COLO829 (cell line): ENCODE measurements at regions not wholly inside any gene's neighbourhood (a gene's known extent, or its start where the extent isn't known, plus 50 kb on each side); places are given as distances from the start of the nearest gene placed in this dataset.
A peak's percentile ranks its signal among the peaks of the same experiment; 100 is the strongest.

ENCODE experiments used
- DNase-seq: peaks from one replicate; pipeline ENCODE4 v3.0.0; 2012; ENCODE audit warnings: low spot score

DNA sequence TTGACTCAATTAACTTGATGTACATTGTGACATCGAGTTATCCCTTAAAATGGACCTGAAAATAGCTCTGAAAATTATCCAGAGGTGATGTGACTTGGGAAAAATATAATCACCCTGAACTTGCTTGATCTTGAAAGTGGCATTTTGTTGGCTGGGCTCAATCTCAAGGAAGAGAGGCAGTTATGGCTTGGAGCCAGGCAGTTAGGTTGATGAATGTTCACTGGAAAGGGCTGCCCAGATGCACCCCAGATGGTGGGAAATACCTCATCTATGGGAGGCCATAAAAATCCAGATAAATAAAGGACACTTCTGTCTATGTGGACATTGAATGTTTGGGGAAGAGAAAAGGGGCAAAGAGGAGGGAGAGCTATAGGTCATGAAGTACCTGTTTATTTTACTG is 55.7 kb upstream of the OR5AN1 start:
- no peak for DNase-seq

DNA sequence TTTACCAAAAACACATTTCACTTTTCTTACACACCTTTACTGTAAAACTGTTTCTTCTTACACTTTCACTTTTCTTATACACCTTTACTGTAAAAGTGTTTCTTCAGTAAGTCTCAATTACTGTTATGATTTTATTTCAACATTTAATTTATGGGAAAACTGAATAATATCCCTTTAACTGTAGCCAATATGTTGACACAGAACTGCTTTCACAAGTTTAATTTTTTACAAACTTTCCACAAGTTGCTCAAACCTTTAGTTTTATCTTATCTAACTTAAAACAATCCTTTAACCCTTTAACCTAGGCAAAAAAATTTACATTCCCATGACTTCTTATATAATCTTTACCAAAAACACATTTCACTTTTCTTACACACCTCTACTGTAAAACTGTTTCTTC is 63.3 kb upstream of the OR5AN1 start:
- no peak for DNase-seq

- no peak for DNase-seq
These were observed 66.1 kb upstream of the OR5AN1 start for GRCh38 chr11:59292611-59293010.

GRCh38 chr11:59291228-59291627 is 67.5 kb upstream of the OR5AN1 start:
- no peak for DNase-seq

- DNase-seq, result no peak
These were observed 69.1 kb upstream of the OR5AN1 start for GRCh38 chr11:59289356-59290181.

DNA sequence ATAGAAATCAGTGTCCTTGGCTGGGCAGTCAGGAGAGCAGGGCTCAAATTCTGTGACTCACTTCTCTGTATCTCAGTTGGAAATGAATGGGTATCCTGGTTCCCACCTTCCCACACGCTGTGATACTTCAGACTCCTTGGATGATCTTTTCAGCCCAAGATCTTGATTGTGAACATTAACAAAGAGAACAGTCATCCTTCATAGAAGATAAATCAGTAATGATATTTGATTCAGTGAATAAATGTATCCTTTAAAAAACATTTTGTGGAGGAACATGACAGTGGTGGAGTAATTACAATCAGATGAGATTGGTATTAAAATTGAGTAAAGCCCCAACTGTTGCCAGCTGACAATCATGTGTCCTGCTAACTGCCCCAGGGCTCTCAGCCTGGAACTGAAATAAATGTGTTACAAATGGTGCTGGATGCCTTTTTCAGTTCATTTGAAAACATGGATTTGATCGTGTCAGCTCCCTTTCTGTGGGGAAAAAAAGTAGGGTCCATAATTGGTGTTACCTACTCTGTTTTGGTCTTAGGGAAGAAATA is 72.9 kb upstream of the OR5AN1 start:
- DNase-seq, result peak; percentile 69

- DNase-seq, result no peak
These were observed 72.0 kb upstream of the MPEG1 start for GRCh38 chr11:59284773-59285129.

DNA sequence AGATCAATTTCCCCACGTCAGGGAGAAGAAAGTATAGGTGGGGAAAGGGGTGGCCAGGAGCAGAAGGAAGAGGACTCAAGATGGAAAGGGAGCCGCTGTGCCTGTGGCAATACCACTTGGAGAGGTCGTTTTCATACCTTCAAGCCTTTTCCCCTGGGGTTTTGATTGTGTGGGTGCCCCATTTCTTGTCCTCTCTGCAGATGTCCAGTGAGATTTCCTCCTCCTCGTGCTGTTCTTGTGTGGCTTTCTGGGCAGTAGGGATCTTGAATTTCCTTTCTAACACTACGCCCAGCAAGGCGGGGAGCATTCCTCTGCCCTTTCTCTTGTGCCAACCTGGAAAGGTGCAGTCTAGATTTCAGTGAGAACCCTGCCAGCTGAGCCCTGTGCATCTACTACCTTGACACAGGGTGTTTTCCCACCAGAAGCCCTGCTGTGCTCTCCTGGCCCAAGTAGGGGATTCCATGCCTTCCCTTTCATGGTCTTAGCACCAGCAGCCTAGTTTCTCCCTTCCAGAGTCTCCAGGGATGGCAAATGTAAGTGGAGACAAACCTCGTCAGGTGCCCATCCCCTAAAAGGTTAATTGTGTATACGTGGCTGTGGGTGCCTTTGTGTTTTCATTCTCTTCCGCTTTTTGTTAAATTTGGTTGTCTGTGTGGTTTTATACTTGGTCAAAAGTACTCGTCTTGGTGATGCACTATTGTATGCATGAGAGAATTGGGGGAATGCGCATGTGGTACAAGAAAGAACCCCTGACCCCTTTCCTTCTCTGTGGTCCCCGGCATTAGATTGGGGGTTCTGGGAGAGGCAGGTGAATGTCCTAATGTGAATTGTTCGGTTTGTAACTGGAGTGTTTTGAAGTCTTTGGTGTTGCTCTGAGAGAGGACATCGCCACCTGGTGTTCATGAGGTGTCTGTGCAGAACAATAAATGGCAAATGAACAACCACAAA is 71.4 kb upstream of the MPEG1 start:
- peak; percentile 59 for DNase-seq

DNA sequence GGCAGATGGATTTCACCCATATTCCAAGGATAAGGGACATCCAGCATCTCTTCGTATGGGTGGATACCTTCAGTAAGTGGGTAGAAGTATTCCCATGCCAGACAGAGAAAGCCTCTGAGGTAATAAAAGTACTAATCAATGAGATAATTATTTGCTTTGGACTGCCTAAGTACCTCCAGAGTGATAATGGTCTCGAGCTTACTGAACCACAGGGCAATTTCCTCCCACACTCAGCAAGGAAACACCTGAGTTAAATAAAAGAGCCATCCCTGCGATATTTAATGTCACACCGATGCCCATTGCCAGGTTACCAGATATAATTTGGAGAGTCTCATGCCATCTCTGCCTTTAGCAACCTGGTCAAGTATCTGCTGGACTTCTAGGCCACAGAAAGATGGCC is 70.6 kb upstream of the MPEG1 start:
- DNase-seq, result no peak

GRCh38 chr11:59281177-59281576 is 68.5 kb upstream of the MPEG1 start:
- DNase-seq, result no peak

- DNase-seq, result no peak
These were observed 60.7 kb upstream of the MPEG1 start for GRCh38 chr11:59273373-59273841.

- no peak for DNase-seq
These were observed 60.1 kb upstream of the MPEG1 start for GRCh38 chr11:59272771-59273372.

DNA sequence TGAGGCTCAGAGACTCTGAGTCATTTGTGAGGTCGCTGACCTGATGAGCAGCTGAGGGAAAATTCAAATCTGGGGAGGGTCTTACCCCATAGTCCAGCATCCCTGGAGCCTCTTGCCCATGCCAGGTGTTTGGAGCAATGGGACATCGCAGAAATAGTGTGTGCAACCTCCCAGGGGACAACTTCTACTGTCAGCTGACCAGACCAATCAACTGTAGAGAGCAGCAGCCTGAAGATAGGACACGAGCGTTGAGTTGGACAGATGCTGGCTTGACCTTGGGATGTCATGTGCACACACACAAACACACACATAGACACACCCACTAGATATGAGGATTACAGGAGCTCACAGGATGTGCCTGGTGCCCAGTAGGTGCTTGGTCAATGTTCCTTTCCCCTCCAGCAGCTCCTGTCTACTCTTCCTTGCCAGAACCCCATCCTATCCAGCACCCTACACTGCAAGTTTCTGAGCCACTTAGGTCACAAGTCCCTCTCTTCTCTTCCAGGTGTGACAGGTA is 59.1 kb upstream of the MPEG1 start:
- no peak for DNase-seq

- DNase-seq, result no peak
These were observed 58.6 kb upstream of the MPEG1 start for GRCh38 chr11:59271247-59271755.

DNA sequence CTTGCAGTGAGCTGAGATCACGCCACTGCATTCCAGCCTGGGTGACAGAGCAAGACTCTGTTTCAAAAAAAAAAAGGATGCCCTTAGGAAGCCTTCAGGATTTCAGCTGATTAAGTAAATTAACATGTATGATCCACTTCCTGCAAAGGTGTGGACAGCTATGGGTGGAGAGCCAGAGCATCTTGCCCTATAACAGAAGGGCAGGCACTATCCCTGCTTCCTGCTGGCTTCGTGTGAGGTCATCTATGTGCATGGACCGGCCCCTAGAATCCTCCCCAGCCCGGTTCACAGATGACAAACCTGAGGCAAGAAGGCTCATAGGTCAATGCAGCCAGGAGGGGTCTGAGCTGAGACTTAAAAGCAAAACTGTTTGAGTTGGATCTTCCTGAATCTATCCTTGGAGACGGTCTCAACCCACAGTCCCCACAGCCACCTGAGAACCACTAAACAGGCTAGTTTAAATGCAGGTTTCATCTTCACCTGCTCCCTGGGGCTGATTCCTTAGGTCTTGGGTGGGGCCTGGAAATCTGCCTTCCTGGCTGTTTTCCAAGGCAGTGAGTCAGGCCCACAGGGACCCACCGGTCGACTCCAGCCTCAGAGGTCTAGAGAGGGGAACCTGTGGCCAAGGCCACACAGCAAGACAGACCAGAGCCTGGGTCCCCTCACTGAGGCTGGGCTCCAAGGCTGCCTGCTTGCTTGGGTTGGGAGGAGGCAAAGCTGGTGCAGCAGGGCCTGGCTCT is 55.2 kb upstream of the MPEG1 start:
- DNase-seq, result no peak

DNA sequence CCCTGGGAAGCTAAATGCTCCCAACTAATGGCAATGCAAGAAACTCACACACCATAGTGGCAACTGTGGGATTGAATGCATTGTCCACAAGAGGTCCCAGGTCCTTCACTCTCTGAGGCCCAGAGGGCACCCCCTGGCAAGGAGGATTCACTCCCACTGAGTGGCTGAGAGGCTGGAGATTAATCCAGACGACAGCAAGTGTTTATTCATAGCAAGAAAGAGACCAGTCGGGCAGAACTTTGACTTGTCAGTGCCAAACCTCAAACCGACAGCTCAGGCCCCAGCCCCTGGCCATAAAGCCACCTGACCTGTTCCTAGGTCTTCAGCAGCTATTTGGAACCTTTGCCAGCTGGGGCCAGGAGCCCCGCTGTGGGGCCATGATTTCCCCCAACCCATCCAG is 54.5 kb upstream of the MPEG1 start:
- DNase-seq, result no peak

- DNase-seq, result no peak
These were observed 53.8 kb upstream of the MPEG1 start for GRCh38 chr11:59266491-59266890.

GRCh38 chr11:59265735-59266134 is 53.0 kb upstream of the MPEG1 start:
- no peak for DNase-seq

DNA sequence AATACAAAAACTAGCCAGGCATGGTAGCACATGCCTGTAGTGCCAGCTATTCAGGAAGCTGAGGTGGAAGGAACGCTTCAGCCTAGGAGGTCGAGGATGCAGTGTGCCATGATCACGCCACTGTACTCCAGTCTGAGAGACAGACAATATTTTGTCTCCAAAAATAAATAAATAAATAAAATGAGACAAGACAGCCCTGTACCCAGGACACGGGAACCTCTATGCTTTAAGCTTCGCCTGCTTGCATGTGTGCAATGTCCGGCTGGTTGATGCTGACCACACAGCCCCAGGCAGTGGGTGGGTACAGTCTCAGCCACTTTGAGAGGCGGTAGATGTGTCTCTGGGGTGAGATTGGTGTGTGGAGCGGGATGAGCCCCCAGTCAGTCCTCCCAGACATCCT is 52.0 kb upstream of the MPEG1 start:
- no peak for DNase-seq

DNA sequence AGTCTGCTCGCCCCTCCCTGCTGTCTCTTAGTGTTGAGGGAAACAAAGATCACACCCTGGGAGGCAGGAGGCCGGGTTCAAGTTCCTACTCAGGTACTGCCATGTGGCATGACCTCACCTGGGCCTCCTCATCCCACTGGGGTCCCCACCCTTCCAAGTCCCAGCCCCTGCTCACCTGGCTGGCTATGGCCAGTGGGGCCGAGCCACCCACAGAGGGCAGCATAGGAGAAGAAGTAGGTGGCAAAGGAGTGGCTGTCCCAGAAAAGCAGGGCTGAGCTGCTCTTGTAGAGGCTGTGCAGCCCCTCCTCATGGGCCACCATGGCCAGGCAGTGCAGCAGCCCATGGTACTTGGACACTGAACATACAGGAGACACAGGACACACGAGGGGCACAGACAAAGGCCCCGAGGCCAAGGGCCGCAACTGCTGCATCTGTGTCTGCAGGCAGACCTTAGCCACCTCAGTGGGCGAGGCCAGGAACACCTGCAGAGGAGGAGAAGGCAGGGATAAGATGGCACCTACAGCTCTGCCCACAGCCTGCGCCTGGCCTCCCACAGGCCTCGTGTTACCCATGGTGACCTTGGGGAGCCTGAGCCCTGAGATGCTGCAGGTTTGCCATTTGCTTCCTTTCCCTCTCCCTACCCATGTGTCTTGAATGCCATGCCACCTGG is 50.6 kb upstream of the MPEG1 start:
- no peak for DNase-seq
